HepG2 (cell line): ENCODE measurements at regions not wholly inside any gene's neighbourhood (a gene's known extent, or its start where the extent isn't known, plus 50 kb on each side); places are given as distances from the start of the nearest gene placed in this dataset.
A peak's percentile ranks its signal among the peaks of the same experiment; 100 is the strongest.

ENCODE experiments used
- BORCS8-MEF2B ChIP-seq: sonication (generic); formaldehyde crosslinking; IDR thresholded peaks from 2 replicates; pipeline ENCODE4 v1.8.0; 2022; ENCODE audit warnings: mild to moderate bottlenecking, missing genetic modification reagents
- CAMTA2 ChIP-seq: sonication (generic); formaldehyde crosslinking; IDR thresholded peaks from 2 replicates; pipeline ENCODE4 v1.4.0; 2020; ENCODE audit warnings: mild to moderate bottlenecking, missing genetic modification reagents, borderline replicate concordance
- EED ChIP-seq: sonication (generic); formaldehyde crosslinking; IDR thresholded peaks from 2 replicates; pipeline ENCODE4 v1.5.0; 2020; ENCODE audit warnings: mild to moderate bottlenecking, missing genetic modification reagents
- GATAD2A ChIP-seq: IDR thresholded peaks from 2 replicates; pipeline ENCODE4 v1.6.1; 2016
- MIXL1 ChIP-seq: IDR thresholded peaks from 2 replicates; pipeline ENCODE4 v1.6.1; 2016
- MYNN ChIP-seq: sonication (generic); formaldehyde crosslinking; IDR thresholded peaks from 2 replicates; pipeline ENCODE4 v1.4.0; 2020; ENCODE audit warnings: mild to moderate bottlenecking, low read depth, missing genetic modification reagents
- NFKBIZ ChIP-seq: IDR thresholded peaks from 2 replicates; pipeline ENCODE4 v1.6.1; 2018; ENCODE audit warnings: missing genetic modification reagents, missing compliant biosample characterization
- PBX2 ChIP-seq: IDR thresholded peaks from 2 replicates; pipeline ENCODE4 v1.6.1; 2016; ENCODE audit warnings: control low read depth
- PHF20 ChIP-seq: sonication (generic); formaldehyde crosslinking; IDR thresholded peaks from 2 replicates; pipeline ENCODE4 v1.5.0; 2020; ENCODE audit warnings: mild to moderate bottlenecking, missing genetic modification reagents
- POGZ ChIP-seq: sonication (generic); formaldehyde crosslinking; IDR thresholded peaks from 2 replicates; pipeline ENCODE4 v1.4.0; 2020; ENCODE audit warnings: mild to moderate bottlenecking, missing genetic modification reagents
- PRPF4 ChIP-seq: fragments of 200-400 bp; formaldehyde crosslinking; IDR thresholded peaks from 2 replicates; pipeline ENCODE4 v1.6.1; 2016; ENCODE audit warnings: low read length, low read depth; ENCODE audit not compliant: poor library complexity, severe bottlenecking
- RFX5 ChIP-seq: IDR thresholded peaks from 2 replicates; pipeline ENCODE4 v1.6.1; 2011; ENCODE audit warnings: low read depth, low read length, improper control_type of control experiment
- SAP130 ChIP-seq: IDR thresholded peaks from 2 replicates; pipeline ENCODE4 v1.6.1; 2016; ENCODE audit warnings: low read depth
- SMARCE1 ChIP-seq: fragments of 450-650 bp; IDR thresholded peaks from 2 replicates; pipeline ENCODE4 v1.6.1; 2017; ENCODE audit warnings: borderline replicate concordance
- STAG1 ChIP-seq: sonication (generic); formaldehyde crosslinking; IDR thresholded peaks from 2 replicates; pipeline ENCODE4 v1.4.0; 2020; ENCODE audit warnings: missing genetic modification reagents
- ZBTB33 ChIP-seq: sonication (generic); formaldehyde crosslinking; IDR thresholded peaks from 2 replicates; pipeline ENCODE4 v1.4.0; 2020; ENCODE audit warnings: missing genetic modification reagents
- ZFP41 ChIP-seq: sonication (generic); formaldehyde crosslinking; IDR thresholded peaks from 2 replicates; pipeline ENCODE4 v1.4.0; 2020; ENCODE audit warnings: mild to moderate bottlenecking, missing genetic modification reagents, borderline replicate concordance
- ZIK1 ChIP-seq: sonication (generic); formaldehyde crosslinking; IDR thresholded peaks from 2 replicates; pipeline ENCODE4 v1.5.0; 2020; ENCODE audit warnings: mild to moderate bottlenecking, low read depth, missing genetic modification reagents, borderline replicate concordance
- ZNF138 ChIP-seq: sonication (generic); formaldehyde crosslinking; IDR thresholded peaks from 2 replicates; pipeline ENCODE4 v1.5.0; 2020; ENCODE audit warnings: mild to moderate bottlenecking, low read depth, missing genetic modification reagents
- ZNF256 ChIP-seq: sonication (generic); formaldehyde crosslinking; conservative IDR thresholded peaks from 2 replicates; pipeline ENCODE4 v1.4.0; 2020; ENCODE audit warnings: missing genetic modification reagents
- ZNF383 ChIP-seq: sonication (generic); formaldehyde crosslinking; IDR thresholded peaks from 2 replicates; pipeline ENCODE4 v1.4.0; 2020; ENCODE audit warnings: missing genetic modification reagents, mild to moderate bottlenecking, borderline replicate concordance
- ZNF414 ChIP-seq: sonication (generic); formaldehyde crosslinking; IDR thresholded peaks from 2 replicates; pipeline ENCODE4 v1.5.0; 2020; ENCODE audit warnings: missing genetic modification reagents
- ZNF549 ChIP-seq: sonication (generic); formaldehyde crosslinking; IDR thresholded peaks from 2 replicates; pipeline ENCODE4 v1.5.0; 2020; ENCODE audit warnings: missing genetic modification reagents
- ZNF790 ChIP-seq: sonication (generic); formaldehyde crosslinking; IDR thresholded peaks from 2 replicates; pipeline ENCODE4 v1.8.0; 2022; ENCODE audit warnings: missing genetic modification reagents, mild to moderate bottlenecking, borderline replicate concordance
- TF ChIP-seq, protein P1 (sequence below): sonication (generic); formaldehyde crosslinking; IDR thresholded peaks from 2 replicates; pipeline ENCODE4 v1.5.1; 2020; ENCODE audit warnings: mild to moderate bottlenecking, missing genetic modification reagents, moderate library complexity

DNA sequence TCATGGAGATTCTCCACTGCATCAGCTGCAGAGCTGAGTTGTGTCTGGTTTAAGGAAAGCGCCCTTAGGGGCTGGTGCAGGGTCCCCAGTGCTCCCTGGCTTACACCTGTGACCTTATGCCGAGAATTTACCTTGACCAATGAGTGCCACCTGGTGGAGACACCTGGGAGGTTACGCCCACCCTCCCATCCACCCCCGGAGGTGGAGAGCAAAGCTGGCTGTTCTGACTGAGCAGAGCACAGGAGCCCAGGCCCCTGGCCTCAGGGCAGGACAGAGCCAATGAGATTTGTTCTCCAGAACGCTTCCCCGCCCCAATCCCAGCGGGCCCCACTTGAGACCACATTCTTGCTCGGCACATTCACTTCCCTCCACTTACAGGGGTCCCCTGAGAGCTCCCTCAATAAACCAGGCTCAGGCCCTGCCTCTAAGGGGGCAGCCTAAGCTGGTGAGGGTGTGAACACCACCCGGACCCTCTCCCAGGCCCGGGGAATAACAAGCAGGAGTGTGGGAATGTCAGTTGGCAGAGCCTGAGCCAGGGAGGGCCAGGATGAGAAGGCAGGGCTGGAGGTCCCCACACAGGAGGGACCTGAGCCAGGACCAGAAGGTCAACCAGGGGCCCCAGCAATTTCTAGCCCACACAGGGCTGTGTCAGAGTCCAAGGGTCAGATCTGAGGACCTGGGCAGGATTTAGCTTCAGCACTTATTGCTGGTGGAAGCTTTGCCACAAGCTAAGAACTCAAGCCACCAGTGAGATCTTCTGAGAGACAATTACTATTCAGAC, 117.1 kb downstream of the TPRA1 start (continued):
- TF ChIP-seq ZBTB33, result no peak
- 0 out of 2 replicates have a peak, but pooled peaks have one; percentile 15 for TF ChIP-seq SAP130
- no peak for TF ChIP-seq NFKBIZ (CRISPR knock-in tag)
- no peak for TF ChIP-seq MIXL1 (CRISPR knock-in tag)
- TF ChIP-seq, protein P1, sequence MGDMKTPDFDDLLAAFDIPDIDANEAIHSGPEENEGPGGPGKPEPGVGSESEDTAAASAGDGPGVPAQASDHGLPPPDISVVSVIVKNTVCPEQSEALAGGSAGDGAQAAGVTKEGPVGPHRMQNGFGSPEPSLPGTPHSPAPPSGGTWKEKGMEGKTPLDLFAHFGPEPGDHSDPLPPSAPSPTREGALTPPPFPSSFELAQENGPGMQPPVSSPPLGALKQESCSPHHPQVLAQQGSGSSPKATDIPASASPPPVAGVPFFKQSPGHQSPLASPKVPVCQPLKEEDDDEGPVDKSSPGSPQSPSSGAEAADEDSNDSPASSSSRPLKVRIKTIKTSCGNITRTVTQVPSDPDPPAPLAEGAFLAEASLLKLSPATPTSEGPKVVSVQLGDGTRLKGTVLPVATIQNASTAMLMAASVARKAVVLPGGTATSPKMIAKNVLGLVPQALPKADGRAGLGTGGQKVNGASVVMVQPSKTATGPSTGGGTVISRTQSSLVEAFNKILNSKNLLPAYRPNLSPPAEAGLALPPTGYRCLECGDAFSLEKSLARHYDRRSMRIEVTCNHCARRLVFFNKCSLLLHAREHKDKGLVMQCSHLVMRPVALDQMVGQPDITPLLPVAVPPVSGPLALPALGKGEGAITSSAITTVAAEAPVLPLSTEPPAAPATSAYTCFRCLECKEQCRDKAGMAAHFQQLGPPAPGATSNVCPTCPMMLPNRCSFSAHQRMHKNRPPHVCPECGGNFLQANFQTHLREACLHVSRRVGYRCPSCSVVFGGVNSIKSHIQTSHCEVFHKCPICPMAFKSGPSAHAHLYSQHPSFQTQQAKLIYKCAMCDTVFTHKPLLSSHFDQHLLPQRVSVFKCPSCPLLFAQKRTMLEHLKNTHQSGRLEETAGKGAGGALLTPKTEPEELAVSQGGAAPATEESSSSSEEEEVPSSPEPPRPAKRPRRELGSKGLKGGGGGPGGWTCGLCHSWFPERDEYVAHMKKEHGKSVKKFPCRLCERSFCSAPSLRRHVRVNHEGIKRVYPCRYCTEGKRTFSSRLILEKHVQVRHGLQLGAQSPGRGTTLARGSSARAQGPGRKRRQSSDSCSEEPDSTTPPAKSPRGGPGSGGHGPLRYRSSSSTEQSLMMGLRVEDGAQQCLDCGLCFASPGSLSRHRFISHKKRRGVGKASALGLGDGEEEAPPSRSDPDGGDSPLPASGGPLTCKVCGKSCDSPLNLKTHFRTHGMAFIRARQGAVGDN (CRISPR knock-in tag), result peak; percentile 48
- no peak for TF ChIP-seq ZNF256 (CRISPR knock-in tag)
- TF ChIP-seq SMARCE1, result no peak
- no peak for TF ChIP-seq ZIK1
- no peak for TF ChIP-seq MYNN (CRISPR knock-in tag)
- no peak for TF ChIP-seq ZFP41 (CRISPR knock-in tag)
- no peak for TF ChIP-seq CAMTA2
- TF ChIP-seq ZNF383 (CRISPR knock-in tag), result no peak
- no peak for TF ChIP-seq ZNF790 (CRISPR knock-in tag)
- TF ChIP-seq PBX2, result no peak
- no peak for TF ChIP-seq EED
- TF ChIP-seq PHF20 (CRISPR knock-in tag), result no peak
- TF ChIP-seq POGZ (CRISPR knock-in tag), result 0 out of 2 replicates have a peak, but pooled peaks have one; percentile 23
- TF ChIP-seq RFX5, result no peak
- TF ChIP-seq STAG1 (CRISPR knock-in tag), result peak; percentile 63
- no peak for TF ChIP-seq ZNF549 (CRISPR knock-in tag)
- TF ChIP-seq ZNF414 (CRISPR knock-in tag), result no peak
- no peak for TF ChIP-seq ZNF138 (CRISPR knock-in tag)
- no peak for TF ChIP-seq BORCS8-MEF2B (CRISPR knock-in tag)
- TF ChIP-seq GATAD2A (CRISPR knock-in tag), result peak; percentile 40
- no peak for TF ChIP-seq PRPF4
